CD4-positive, alpha-beta T cell treated with Interleukin-6 at 100 ng/mL for 8 hours (primary cell): ENCODE measurements at regions not wholly inside any gene's neighbourhood (a gene's known extent, or its start where the extent isn't known, plus 50 kb on each side); places are given as distances from the start of the nearest gene placed in this dataset.

Experiments used
- DNase-seq: peaks from one replicate; pipeline ENCODE4 v3.0.0-alpha.2; 2020; ENCODE audit warnings: mixed read lengths, low spot score

GRCh38 chr14:98958048-98958631 is 313.9 kb downstream of the BCL11B start:
- no peak for DNase-seq

- no peak for DNase-seq
These were observed 313.4 kb downstream of the BCL11B start for GRCh38 chr14:98958632-98959031.

GRCh38 chr14:98959410-98959809 is 312.6 kb downstream of the BCL11B start:
- no peak for DNase-seq

- no peak for DNase-seq
These were observed 311.9 kb downstream of the BCL11B start for GRCh38 chr14:98959958-98960616.

- DNase-seq = no peak
These were observed 311.4 kb downstream of the BCL11B start for GRCh38 chr14:98960617-98961013.

- no peak for DNase-seq
These were observed 310.8 kb downstream of the BCL11B start for GRCh38 chr14:98961191-98961590.

GRCh38 chr14:98962118-98962517 is 309.9 kb downstream of the BCL11B start:
- no peak for DNase-seq

- DNase-seq = no peak
These were observed 308.4 kb downstream of the BCL11B start for GRCh38 chr14:98963610-98964009.

- DNase-seq = no peak
These were observed 307.8 kb downstream of the BCL11B start for GRCh38 chr14:98964171-98964570.

- no peak for DNase-seq
These were observed 306.9 kb downstream of the BCL11B start for GRCh38 chr14:98965076-98965475.

- no peak for DNase-seq
These were observed 306.0 kb downstream of the BCL11B start for GRCh38 chr14:98966016-98966415.

- DNase-seq = no peak
These were observed 305.4 kb downstream of the BCL11B start for GRCh38 chr14:98966475-98967162.

- no peak for DNase-seq
These were observed 297.9 kb downstream of the BCL11B start for GRCh38 chr14:98974113-98974512.

- DNase-seq = no peak
These were observed 295.7 kb downstream of the BCL11B start for GRCh38 chr14:98976271-98976670.

- DNase-seq = no peak
These were observed 294.5 kb downstream of the BCL11B start for GRCh38 chr14:98977451-98977850.

- no peak for DNase-seq
These were observed 289.0 kb downstream of the BCL11B start for GRCh38 chr14:98982986-98983385.

- DNase-seq = no peak
These were observed 287.8 kb downstream of the BCL11B start for GRCh38 chr14:98984027-98984718.

- peak; percentile 83 for DNase-seq
These were observed 287.3 kb downstream of the BCL11B start for GRCh38 chr14:98984719-98985041.

GRCh38 chr14:98993818-98994217 is 278.2 kb downstream of the BCL11B start:
- no peak for DNase-seq

- peak; percentile 26 for DNase-seq
These were observed 277.4 kb downstream of the BCL11B start for GRCh38 chr14:98994561-98994960.

GRCh38 chr14:98997526-98998205 is 274.3 kb downstream of the BCL11B start:
- DNase-seq = no peak

GRCh38 chr14:98999345-98999744 is 272.7 kb downstream of the BCL11B start:
- no peak for DNase-seq
